Chondrocyte (in vitro differentiated cells): ENCODE measurements at regions not wholly inside any gene's neighbourhood (a gene's known extent, or its start where the extent isn't known, plus 50 kb on each side); places are given as distances from the start of the nearest gene placed in this dataset.
"Not testable (repeated sequence)": the region's sequence is repeated elsewhere in the genome, so short reads cannot be mapped to it uniquely, and the experiment has no call there.

ENCODE experiments used
- DNase-seq: peaks from one replicate; pipeline ENCODE4 v3.0.0; 2021; ENCODE audit warnings: mixed read lengths, low spot score
- H3K27ac Mint-ChIP-seq: one replicate; pipeline ENCODE4 v1.8.0; 2021; ENCODE audit warnings: mild to moderate bottlenecking, moderate library complexity, mixed read lengths; ENCODE audit not compliant: unreplicated experiment
- H3K27me3 Mint-ChIP-seq: 2 replicates; pipeline ENCODE4 v1.8.0; 2021; ENCODE audit warnings: low read depth, mixed read lengths
- H3K36me3 Mint-ChIP-seq: 2 replicates; pipeline ENCODE4 v1.8.0; 2021; ENCODE audit warnings: low read depth, mixed read lengths
- H3K4me1 Mint-ChIP-seq: 2 replicates; pipeline ENCODE4 v1.8.0; 2021; ENCODE audit warnings: low read depth, mild to moderate bottlenecking, mixed read lengths
- H3K4me3 Mint-ChIP-seq: one replicate; pipeline ENCODE4 v1.8.0; 2021; ENCODE audit warnings: mild to moderate bottlenecking, moderate library complexity, mixed read lengths; ENCODE audit not compliant: unreplicated experiment
- H3K9me3 Mint-ChIP-seq: 2 replicates; pipeline ENCODE4 v1.8.0; 2021; ENCODE audit warnings: low read depth, mixed read lengths
- TF ChIP-seq, protein P1 (sequence below): fragments of 200-600 bp; sonication (generic); IDR thresholded peaks from 2 replicates; pipeline ENCODE4 v1.5.0; 2021; ENCODE audit warnings: antibody characterized with exemption, mild to moderate bottlenecking, moderate library complexity

GRCh38 chr2:150806336-150806735 is 318.9 kb upstream of the RND3 start:
- Mint-ChIP-seq H3K27me3 (no peaks in the 10 kb centered on the region), H3K9me3 (no peaks in the 10 kb centered on the region), H3K36me3 (no peaks in the 10 kb centered on the region), H3K4me1 (no peaks in the 10 kb centered on the region), H3K4me3 (no peak overlapping the region), H3K27ac (no peak overlapping the region)
- no peak for DNase-seq
- TF ChIP-seq, protein P1, sequence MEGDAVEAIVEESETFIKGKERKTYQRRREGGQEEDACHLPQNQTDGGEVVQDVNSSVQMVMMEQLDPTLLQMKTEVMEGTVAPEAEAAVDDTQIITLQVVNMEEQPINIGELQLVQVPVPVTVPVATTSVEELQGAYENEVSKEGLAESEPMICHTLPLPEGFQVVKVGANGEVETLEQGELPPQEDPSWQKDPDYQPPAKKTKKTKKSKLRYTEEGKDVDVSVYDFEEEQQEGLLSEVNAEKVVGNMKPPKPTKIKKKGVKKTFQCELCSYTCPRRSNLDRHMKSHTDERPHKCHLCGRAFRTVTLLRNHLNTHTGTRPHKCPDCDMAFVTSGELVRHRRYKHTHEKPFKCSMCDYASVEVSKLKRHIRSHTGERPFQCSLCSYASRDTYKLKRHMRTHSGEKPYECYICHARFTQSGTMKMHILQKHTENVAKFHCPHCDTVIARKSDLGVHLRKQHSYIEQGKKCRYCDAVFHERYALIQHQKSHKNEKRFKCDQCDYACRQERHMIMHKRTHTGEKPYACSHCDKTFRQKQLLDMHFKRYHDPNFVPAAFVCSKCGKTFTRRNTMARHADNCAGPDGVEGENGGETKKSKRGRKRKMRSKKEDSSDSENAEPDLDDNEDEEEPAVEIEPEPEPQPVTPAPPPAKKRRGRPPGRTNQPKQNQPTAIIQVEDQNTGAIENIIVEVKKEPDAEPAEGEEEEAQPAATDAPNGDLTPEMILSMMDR = no peak

GRCh38 chr2:150803689-150804398 is 316.4 kb upstream of the RND3 start:
- TF ChIP-seq, protein P1 = no peak
- H3K4me1 Mint-ChIP-seq = no peaks in the 10 kb centered on the region
- H3K4me3 Mint-ChIP-seq = no peak overlapping the region
- no peaks in the 10 kb centered on the region for H3K9me3 Mint-ChIP-seq
- no peak for DNase-seq
- no peaks in the 10 kb centered on the region for H3K27me3 Mint-ChIP-seq
- H3K27ac Mint-ChIP-seq = no peak overlapping the region
- no peaks in the 10 kb centered on the region for H3K36me3 Mint-ChIP-seq

DNA sequence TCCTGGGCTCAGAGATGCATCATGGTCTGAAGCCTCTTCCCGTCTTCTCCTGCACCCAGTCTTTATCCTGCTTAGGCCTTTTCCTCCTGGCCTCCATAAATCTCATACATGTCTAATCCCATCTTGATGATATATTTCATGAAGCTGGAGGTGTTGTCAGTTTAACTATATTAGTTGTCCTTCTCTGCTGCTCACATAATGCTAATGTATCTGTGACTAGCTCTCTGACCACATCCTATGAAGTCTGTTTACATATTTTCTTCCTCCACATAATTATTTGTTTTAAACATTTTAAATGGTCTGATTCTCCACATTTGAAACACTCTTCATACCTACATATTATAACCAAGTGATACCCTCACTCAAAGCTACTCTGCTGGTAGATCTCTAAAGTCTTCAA is 315.2 kb upstream of the RND3 start:
- no peak for DNase-seq
- no peaks in the 10 kb centered on the region for H3K36me3 Mint-ChIP-seq

DNA sequence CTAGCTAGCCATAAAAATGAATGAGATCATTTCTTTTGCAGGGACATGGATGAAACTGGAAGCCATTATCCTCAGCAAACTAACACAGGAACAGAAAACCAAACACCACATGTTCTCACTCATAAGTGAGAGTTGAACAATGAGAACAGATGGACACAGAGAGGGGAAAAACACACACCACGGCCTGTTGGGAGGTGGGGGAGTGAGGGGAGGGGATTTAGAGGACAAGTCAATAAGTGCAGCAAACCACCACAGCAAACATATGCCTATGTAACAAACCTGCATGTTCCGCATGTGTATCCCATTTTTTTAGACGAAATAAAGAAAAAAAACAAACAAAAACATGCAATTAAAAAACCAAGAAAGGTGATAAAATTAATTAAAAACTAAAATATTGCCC is 308.8 kb upstream of the RND3 start:
- not testable (repeated sequence) for DNase-seq, H3K4me3 Mint-ChIP-seq, H3K27ac Mint-ChIP-seq, H3K4me1 Mint-ChIP-seq, H3K27me3 Mint-ChIP-seq, H3K36me3 Mint-ChIP-seq
- H3K9me3 Mint-ChIP-seq = peaks cover 18% of the 10 kb centered on the region

More for the DNA sequence above, 315.2 kb upstream of the RND3 start:
- TF ChIP-seq, protein P1 = no peak
- no peaks in the 10 kb centered on the region for H3K9me3 Mint-ChIP-seq
- no peak overlapping the region for H3K4me3 Mint-ChIP-seq
- no peaks in the 10 kb centered on the region for H3K4me1 Mint-ChIP-seq
- no peak overlapping the region for H3K27ac Mint-ChIP-seq
- H3K27me3 Mint-ChIP-seq = no peaks in the 10 kb centered on the region

DNA sequence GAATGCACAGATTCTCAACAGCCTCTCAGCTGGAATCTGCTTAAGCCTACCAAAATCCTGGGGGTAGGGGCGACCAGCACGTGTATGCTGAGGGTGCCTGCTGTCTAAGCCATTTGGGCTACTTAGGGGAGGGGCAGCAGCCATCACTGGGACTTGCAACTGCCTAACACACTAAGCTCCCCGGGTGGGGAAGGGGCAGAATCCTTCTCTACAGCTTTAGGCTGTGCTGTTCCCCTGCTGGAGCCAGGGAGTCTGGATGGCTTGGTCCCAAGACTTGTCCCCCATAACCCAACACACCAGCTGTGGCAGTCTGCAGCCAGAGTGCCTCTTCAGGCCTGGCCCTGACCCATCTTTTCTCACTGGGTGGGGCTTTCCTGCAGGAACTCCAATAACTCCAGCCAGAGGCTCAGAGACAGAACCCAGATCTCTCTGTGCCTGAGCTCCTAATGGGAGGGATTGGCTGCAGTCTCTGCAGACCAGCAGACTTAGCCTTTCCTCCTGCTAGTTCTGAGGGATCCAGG is 305.4 kb upstream of the RND3 start:
- Mint-ChIP-seq H3K36me3 (peaks cover 2% of the 10 kb centered on the region), H3K9me3 (peaks cover 21% of the 10 kb centered on the region), H3K27ac (no peak overlapping the region), H3K4me1 (no peaks in the 10 kb centered on the region), H3K27me3 (no peaks in the 10 kb centered on the region), H3K4me3 (no peak overlapping the region)
- DNase-seq = peak; percentile 58
- TF ChIP-seq, protein P1 = no peak

- Mint-ChIP-seq H3K4me1 (no peaks in the 10 kb centered on the region), H3K4me3 (no peak overlapping the region), H3K27ac (no peak overlapping the region), H3K9me3 (peaks cover 21% of the 10 kb centered on the region), H3K36me3 (peaks cover 2% of the 10 kb centered on the region), H3K27me3 (no peaks in the 10 kb centered on the region)
- TF ChIP-seq, protein P1 = no peak
- DNase-seq = no peak
Observed at GRCh38 chr2:150791567-150791966, 304.1 kb upstream of the RND3 start.
